ENCODE measurements at regions not wholly inside any gene's neighbourhood (a gene's known extent, or its start where the extent isn't known, plus 50 kb on each side); places are given as distances from the start of the nearest gene placed in this dataset.

GRCh38 chr6:6405997-6406714 is 85.7 kb upstream of the F13A1 start:
- TF ChIP-seq RARB (CRISPR knock-in tag; IDR thresholded peaks at IDR 0.05) (no peak), ARNTL (CRISPR knock-in tag; IDR thresholded peaks at IDR 0.05; ENCODE audit: borderline replicate concordance, low read depth) (no peak)
- TF ChIP-seq, protein P1, sequence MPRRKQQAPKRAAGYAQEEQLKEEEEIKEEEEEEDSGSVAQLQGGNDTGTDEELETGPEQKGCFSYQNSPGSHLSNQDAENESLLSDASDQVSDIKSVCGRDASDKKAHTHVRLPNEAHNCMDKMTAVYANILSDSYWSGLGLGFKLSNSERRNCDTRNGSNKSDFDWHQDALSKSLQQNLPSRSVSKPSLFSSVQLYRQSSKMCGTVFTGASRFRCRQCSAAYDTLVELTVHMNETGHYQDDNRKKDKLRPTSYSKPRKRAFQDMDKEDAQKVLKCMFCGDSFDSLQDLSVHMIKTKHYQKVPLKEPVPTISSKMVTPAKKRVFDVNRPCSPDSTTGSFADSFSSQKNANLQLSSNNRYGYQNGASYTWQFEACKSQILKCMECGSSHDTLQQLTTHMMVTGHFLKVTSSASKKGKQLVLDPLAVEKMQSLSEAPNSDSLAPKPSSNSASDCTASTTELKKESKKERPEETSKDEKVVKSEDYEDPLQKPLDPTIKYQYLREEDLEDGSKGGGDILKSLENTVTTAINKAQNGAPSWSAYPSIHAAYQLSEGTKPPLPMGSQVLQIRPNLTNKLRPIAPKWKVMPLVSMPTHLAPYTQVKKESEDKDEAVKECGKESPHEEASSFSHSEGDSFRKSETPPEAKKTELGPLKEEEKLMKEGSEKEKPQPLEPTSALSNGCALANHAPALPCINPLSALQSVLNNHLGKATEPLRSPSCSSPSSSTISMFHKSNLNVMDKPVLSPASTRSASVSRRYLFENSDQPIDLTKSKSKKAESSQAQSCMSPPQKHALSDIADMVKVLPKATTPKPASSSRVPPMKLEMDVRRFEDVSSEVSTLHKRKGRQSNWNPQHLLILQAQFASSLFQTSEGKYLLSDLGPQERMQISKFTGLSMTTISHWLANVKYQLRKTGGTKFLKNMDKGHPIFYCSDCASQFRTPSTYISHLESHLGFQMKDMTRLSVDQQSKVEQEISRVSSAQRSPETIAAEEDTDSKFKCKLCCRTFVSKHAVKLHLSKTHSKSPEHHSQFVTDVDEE (CRISPR knock-in tag; IDR thresholded peaks at IDR 0.05) = no peak
